ENCODE measurements at regions not wholly inside any gene's neighbourhood (a gene's known extent, or its start where the extent isn't known, plus 50 kb on each side); places are given as distances from the start of the nearest gene placed in this dataset.
A peak's percentile ranks its signal among the peaks of the same experiment; 100 is the strongest.
"Not testable (repeated sequence)": the region's sequence is repeated elsewhere in the genome, so short reads cannot be mapped to it uniquely, and the experiment has no call there.

- Histone ChIP-seq H3K36me3 (ENCODE audit: insufficient read depth, low read length) (no peaks in the 10 kb centered on the region), H3K79me2 (ENCODE audit: insufficient read depth, low read length) (no peaks in the 10 kb centered on the region), H3K27me3 (ENCODE audit: insufficient read depth, low read length) (no peaks in the 10 kb centered on the region), H3K4me3 (ENCODE audit: insufficient read depth, low read depth, low read length) (no peak overlapping the region), H3K27ac (ENCODE audit: low read depth, low read length) (no peak overlapping the region), H3K9ac (ENCODE audit: low read length) (no peak overlapping the region), H3K9me3 (ENCODE audit: insufficient read depth, low read depth, low read length) (no peaks in the 10 kb centered on the region), H4K20me1 (ENCODE audit: insufficient read depth, low read length) (no peaks in the 10 kb centered on the region), H3K4me2 (ENCODE audit: low read length) (no peak overlapping the region), H3K4me1 (ENCODE audit: insufficient read depth, low read length) (peaks cover 3% of the 10 kb centered on the region), H2AFZ (ENCODE audit: low read depth, low read length) (no peak overlapping the region)
- FAIRE-seq = no peak
- no peaks in the 10 kb centered on the region for H3K9me3 Mint-ChIP-seq (ENCODE audit: unreplicated experiment)
- H3K4me3 Mint-ChIP-seq (ENCODE audit: unreplicated experiment) = no peak overlapping the region
- H3K27me3 Mint-ChIP-seq (ENCODE audit: low read depth, unreplicated experiment) = peaks cover 3% of the 10 kb centered on the region
- DNase-seq (ENCODE audit: low read depth) = no peak
- H3K36me3 Mint-ChIP-seq (ENCODE audit: low read depth, unreplicated experiment) = no peaks in the 10 kb centered on the region
- TF ChIP-seq EZH2 (IDR thresholded peaks at IDR 0.05; ENCODE audit: insufficient read depth, low read length) (no peak), CTCF (IDR thresholded peaks at IDR 0.05; ENCODE audit: insufficient read depth, low read depth, low read length) (no peak)
- H3K4me1 Mint-ChIP-seq (ENCODE audit: low read depth, unreplicated experiment) = peaks cover 17% of the 10 kb centered on the region
- no peak overlapping the region for H3K27ac Mint-ChIP-seq (ENCODE audit: unreplicated experiment)
Measured at GRCh38 chr15:26029146-26029545, 166.0 kb upstream of the ATP10A start.

GRCh38 chr15:26028086-26028740, 165.1 kb upstream of the ATP10A start:
- H3K36me3 ChIP-seq (ENCODE audit: insufficient read depth, low read length) = no peaks in the 10 kb centered on the region
- H3K27me3 ChIP-seq (ENCODE audit: insufficient read depth, low read length) = no peaks in the 10 kb centered on the region
- H4K20me1 ChIP-seq (ENCODE audit: insufficient read depth, low read length) = no peaks in the 10 kb centered on the region
- H3K4me3 Mint-ChIP-seq (ENCODE audit: unreplicated experiment) = no peak overlapping the region
- no peaks in the 10 kb centered on the region for H3K79me2 ChIP-seq (ENCODE audit: insufficient read depth, low read length)
- no peak overlapping the region for H3K4me3 ChIP-seq (ENCODE audit: insufficient read depth, low read depth, low read length)
- no peak overlapping the region for H2AFZ ChIP-seq (ENCODE audit: low read depth, low read length)
- peaks cover 3% of the 10 kb centered on the region for H3K27me3 Mint-ChIP-seq (ENCODE audit: low read depth, unreplicated experiment)
- DNase-seq (ENCODE audit: low read depth) (peak; percentile 20), FAIRE-seq (no peak)
- no peak overlapping the region for H3K27ac ChIP-seq (ENCODE audit: low read depth, low read length)
- H3K4me1 Mint-ChIP-seq (ENCODE audit: low read depth, unreplicated experiment) = peaks cover 21% of the 10 kb centered on the region
- TF ChIP-seq CTCF (IDR thresholded peaks at IDR 0.05; ENCODE audit: insufficient read depth, low read depth, low read length) (no peak), EZH2 (IDR thresholded peaks at IDR 0.05; ENCODE audit: insufficient read depth, low read length) (no peak)
- no peak overlapping the region for H3K9ac ChIP-seq (ENCODE audit: low read length)
- H3K4me1 ChIP-seq (ENCODE audit: insufficient read depth, low read length) = peaks cover 3% of the 10 kb centered on the region
- H3K9me3 Mint-ChIP-seq (ENCODE audit: unreplicated experiment) = no peaks in the 10 kb centered on the region
- peak overlapping the region; percentile 51 for H3K4me2 ChIP-seq (ENCODE audit: low read length)
- no peaks in the 10 kb centered on the region for H3K36me3 Mint-ChIP-seq (ENCODE audit: low read depth, unreplicated experiment)
- no peaks in the 10 kb centered on the region for H3K9me3 ChIP-seq (ENCODE audit: insufficient read depth, low read depth, low read length)
- peak overlapping the region; percentile 41 for H3K27ac Mint-ChIP-seq (ENCODE audit: unreplicated experiment)

- not testable (repeated sequence) for H3K27me3 ChIP-seq (ENCODE audit: insufficient read depth, low read length); H3K36me3 ChIP-seq (ENCODE audit: insufficient read depth, low read length); H3K27ac ChIP-seq (ENCODE audit: low read depth, low read length); DNase-seq (ENCODE audit: low read depth); H3K9ac ChIP-seq (ENCODE audit: low read length); H3K27ac Mint-ChIP-seq (ENCODE audit: unreplicated experiment); FAIRE-seq; H3K36me3 Mint-ChIP-seq (ENCODE audit: low read depth, unreplicated experiment); H3K27me3 Mint-ChIP-seq (ENCODE audit: low read depth, unreplicated experiment); H4K20me1 ChIP-seq (ENCODE audit: insufficient read depth, low read length); H3K4me3 Mint-ChIP-seq (ENCODE audit: unreplicated experiment); H2AFZ ChIP-seq (ENCODE audit: low read depth, low read length); H3K4me3 ChIP-seq (ENCODE audit: insufficient read depth, low read depth, low read length); H3K9me3 Mint-ChIP-seq (ENCODE audit: unreplicated experiment); H3K79me2 ChIP-seq (ENCODE audit: insufficient read depth, low read length); H3K9me3 ChIP-seq (ENCODE audit: insufficient read depth, low read depth, low read length); H3K4me2 ChIP-seq (ENCODE audit: low read length); H3K4me1 ChIP-seq (ENCODE audit: insufficient read depth, low read length)
- H3K4me1 Mint-ChIP-seq (ENCODE audit: low read depth, unreplicated experiment) = peaks cover 23% of the 10 kb centered on the region
Measured at GRCh38 chr15:26026671-26027070, 163.5 kb upstream of the ATP10A start.

Measured in astrocyte (in vitro differentiated cells and primary cell).